ENCODE measurements at regions not wholly inside any gene's neighbourhood (a gene's known extent, or its start where the extent isn't known, plus 50 kb on each side); places are given as distances from the start of the nearest gene placed in this dataset.

GRCh38 chr2:222049946-222050345 is 248.9 kb downstream of the PAX3 start:
- Histone ChIP-seq H3K4me3 (ENCODE audit: control insufficient read depth in 2 of 3, extremely low read depth in 1 of 3, insufficient read depth in 2 of 3, low read depth in 1 of 3, low read length in 3 of 3) (no peak overlapping the region), H3K79me2 (ENCODE audit: control insufficient read depth, insufficient read depth, low read length) (no peaks in the 10 kb centered on the region), H3K9me3 (ENCODE audit: control insufficient read depth, low read depth, low read length) (no peaks in the 10 kb centered on the region), H3K4me1 (ENCODE audit: control insufficient read depth, extremely low read depth, insufficient read depth, low read length) (no peaks in the 10 kb centered on the region), H3K36me3 (ENCODE audit: control insufficient read depth in 2 of 2, extremely low read depth in 1 of 2, insufficient read depth in 2 of 2, low read length in 2 of 2) (no peaks in the 10 kb centered on the region), H3K9me1 (ENCODE audit: control insufficient read depth, extremely low read depth, insufficient read depth, low read length) (no peaks in the 10 kb centered on the region), H3K9ac (ENCODE audit: control insufficient read depth, extremely low read depth, insufficient read depth, low read length) (no peak overlapping the region), H3K4me2 (ENCODE audit: control insufficient read depth, extremely low read depth, insufficient read depth, low read depth, low read length) (no peak overlapping the region), H2AFZ (ENCODE audit: control insufficient read depth, low read length) (no peak overlapping the region), H3K27me3 (ENCODE audit: control insufficient read depth, extremely low read depth, insufficient read depth, low read length) (peaks cover 11% of the 10 kb centered on the region), H3K27ac (ENCODE audit: control insufficient read depth, insufficient read depth, low read length) (no peak overlapping the region), H4K20me1 (ENCODE audit: control insufficient read depth, extremely low read depth, insufficient read depth, low read length) (no peaks in the 10 kb centered on the region)
- FAIRE-seq = no peak
- no peak for DNase-seq (ENCODE audit: low read depth, low spot score)
- dilution Hi-C loops (cut with MboI; ENCODE audit: extremely low pct_ligation_motif_present, low sequenced_read_pairs) = no loop called here
- no peak for TF ChIP-seq EZH2 (IDR thresholded peaks at IDR 0.05; ENCODE audit: low read length)
- TF ChIP-seq, protein P1, sequence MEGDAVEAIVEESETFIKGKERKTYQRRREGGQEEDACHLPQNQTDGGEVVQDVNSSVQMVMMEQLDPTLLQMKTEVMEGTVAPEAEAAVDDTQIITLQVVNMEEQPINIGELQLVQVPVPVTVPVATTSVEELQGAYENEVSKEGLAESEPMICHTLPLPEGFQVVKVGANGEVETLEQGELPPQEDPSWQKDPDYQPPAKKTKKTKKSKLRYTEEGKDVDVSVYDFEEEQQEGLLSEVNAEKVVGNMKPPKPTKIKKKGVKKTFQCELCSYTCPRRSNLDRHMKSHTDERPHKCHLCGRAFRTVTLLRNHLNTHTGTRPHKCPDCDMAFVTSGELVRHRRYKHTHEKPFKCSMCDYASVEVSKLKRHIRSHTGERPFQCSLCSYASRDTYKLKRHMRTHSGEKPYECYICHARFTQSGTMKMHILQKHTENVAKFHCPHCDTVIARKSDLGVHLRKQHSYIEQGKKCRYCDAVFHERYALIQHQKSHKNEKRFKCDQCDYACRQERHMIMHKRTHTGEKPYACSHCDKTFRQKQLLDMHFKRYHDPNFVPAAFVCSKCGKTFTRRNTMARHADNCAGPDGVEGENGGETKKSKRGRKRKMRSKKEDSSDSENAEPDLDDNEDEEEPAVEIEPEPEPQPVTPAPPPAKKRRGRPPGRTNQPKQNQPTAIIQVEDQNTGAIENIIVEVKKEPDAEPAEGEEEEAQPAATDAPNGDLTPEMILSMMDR (optimal IDR thresholded peaks at IDR 0.05 in 1 of 3, IDR thresholded peaks at IDR 0.05 in 1 of 3, conservative IDR thresholded peaks at IDR 0.05 in 1 of 3; ENCODE audit: extremely low read depth in 1 of 3, insufficient read depth in 2 of 3, low read length in 3 of 3) = no peak

- Histone ChIP-seq H3K36me3 (ENCODE audit: control insufficient read depth in 2 of 2, extremely low read depth in 1 of 2, insufficient read depth in 2 of 2, low read length in 2 of 2) (no peaks in the 10 kb centered on the region), H3K27ac (ENCODE audit: control insufficient read depth, insufficient read depth, low read length) (no peak overlapping the region), H3K9ac (ENCODE audit: control insufficient read depth, extremely low read depth, insufficient read depth, low read length) (no peak overlapping the region), H3K9me1 (ENCODE audit: control insufficient read depth, extremely low read depth, insufficient read depth, low read length) (no peaks in the 10 kb centered on the region), H3K4me3 (ENCODE audit: control insufficient read depth in 2 of 3, extremely low read depth in 1 of 3, insufficient read depth in 2 of 3, low read depth in 1 of 3, low read length in 3 of 3) (no peak overlapping the region), H2AFZ (ENCODE audit: control insufficient read depth, low read length) (no peak overlapping the region), H3K4me1 (ENCODE audit: control insufficient read depth, extremely low read depth, insufficient read depth, low read length) (no peaks in the 10 kb centered on the region), H3K79me2 (ENCODE audit: control insufficient read depth, insufficient read depth, low read length) (no peaks in the 10 kb centered on the region), H3K27me3 (ENCODE audit: control insufficient read depth, extremely low read depth, insufficient read depth, low read length) (peaks cover 4% of the 10 kb centered on the region), H4K20me1 (ENCODE audit: control insufficient read depth, extremely low read depth, insufficient read depth, low read length) (no peaks in the 10 kb centered on the region), H3K4me2 (ENCODE audit: control insufficient read depth, extremely low read depth, insufficient read depth, low read depth, low read length) (no peak overlapping the region), H3K9me3 (ENCODE audit: control insufficient read depth, low read depth, low read length) (no peaks in the 10 kb centered on the region)
- dilution Hi-C loops (cut with MboI; ENCODE audit: extremely low pct_ligation_motif_present, low sequenced_read_pairs) = no loop called here
- DNase-seq (ENCODE audit: low read depth, low spot score) (no peak), FAIRE-seq (no peak)
- TF ChIP-seq EZH2 (IDR thresholded peaks at IDR 0.05; ENCODE audit: low read length) = no peak
- TF ChIP-seq, protein P1 (optimal IDR thresholded peaks at IDR 0.05 in 1 of 3, IDR thresholded peaks at IDR 0.05 in 1 of 3, conservative IDR thresholded peaks at IDR 0.05 in 1 of 3; ENCODE audit: extremely low read depth in 1 of 3, insufficient read depth in 2 of 3, low read length in 3 of 3) = no peak
Observed at GRCh38 chr2:222043897-222044296, 254.9 kb downstream of the PAX3 start.

All from keratinocyte (primary cell).